Uterus (tissue), 3 donors: ENCODE measurements at regions not wholly inside any gene's neighbourhood (a gene's known extent, or its start where the extent isn't known, plus 50 kb on each side); places are given as distances from the start of the nearest gene placed in this dataset.

Experiments used
- DNase-seq, 2 donors: peaks; one replicate each; pipeline ENCODE4 v3.0.0-alpha.2; 2019 to 2020
- H3K27ac ChIP-seq, 2 donors: fragments of 200-600 bp; sonication (generic); 1 replicate in 1 of 2; 2 replicates in 1 of 2; pipeline ENCODE4 v1.5.1; 2016 to 2018
- H3K27me3 ChIP-seq, 2 donors: fragments of 200-600 bp; sonication (generic); one replicate each; pipeline ENCODE4 v1.5.1; 2018 to 2019; ENCODE audit warnings: control low read depth in 1 of 2
- H3K36me3 ChIP-seq, 2 donors: fragments of 200-600 bp; sonication (generic); one replicate each; pipeline ENCODE4 v1.5.1; 2019; ENCODE audit warnings: control low read depth in 1 of 2
- H3K4me1 ChIP-seq, 2 donors: fragments of 200-600 bp; sonication (generic); one replicate each; pipeline ENCODE4 v1.5.1; 2018 to 2019; ENCODE audit warnings: control low read depth in 1 of 2
- H3K4me3 ChIP-seq, 2 donors: fragments of 200-600 bp; sonication (generic); 1 replicate in 1 of 2; 2 replicates in 1 of 2; pipeline ENCODE4 v1.5.1; 2018 to 2019; ENCODE audit warnings: mild to moderate bottlenecking in 1 of 2
- H3K9me3 ChIP-seq, 2 donors: fragments of 200-600 bp; sonication (generic); one replicate each; pipeline ENCODE4 v1.5.1; 2019; ENCODE audit warnings: control low read depth in 1 of 2
- CTCF ChIP-seq, 4 experiments: fragments of 200-600 bp in 2 of 4; fragments of 450-650 bp in 2 of 4; sonication (generic) in 2 of 4; IDR thresholded peaks; one replicate each; pipeline ENCODE4 v1.5.1; 2016 to 2019; ENCODE audit warnings: antibody characterized with exemption in 4 of 4, mild to moderate bottlenecking in 2 of 4, moderate library complexity in 1 of 4
- POLR2A ChIP-seq, 2 donors: fragments of 450-650 bp; IDR thresholded peaks; one replicate each; pipeline ENCODE4 v1.6.1; 2016; ENCODE audit warnings: antibody characterized with exemption in 2 of 2, mild to moderate bottlenecking in 1 of 2, moderate library complexity in 1 of 2
- intact Hi-C: fragments of 100-400 bp; cut with DNase I; formaldehyde crosslinking; loops from one replicate; pipeline ENCODE4 v1.15.1; 2023; ENCODE audit warnings: low total_unique reads
- donor health status: DM: yes; HTN: yes; CAD: no.

GRCh38 chr5:91830361-91830953 lies 447.3 kb upstream of the ARRDC3 start:
- Histone ChIP-seq H3K4me1 (no peaks in the 10 kb centered on the region), H3K4me3 (no peak overlapping the region), H3K27me3 (no peaks in the 10 kb centered on the region), H3K27ac (no peak overlapping the region), H3K36me3 (no peaks in the 10 kb centered on the region), H3K9me3 (no peaks in the 10 kb centered on the region)
- DNase-seq: no peak
- intact Hi-C loops: no loop called here
- TF ChIP-seq CTCF (IDR thresholded peaks at IDR 0.05) (no peak), POLR2A (IDR thresholded peaks at IDR 0.05) (no peak)

GRCh38 chr5:91825618-91826017 lies 442.5 kb upstream of the ARRDC3 start:
- H3K27ac ChIP-seq: no peak overlapping the region
- no peak for DNase-seq
- no peaks in the 10 kb centered on the region for H3K27me3 ChIP-seq
- H3K36me3 ChIP-seq: no peaks in the 10 kb centered on the region
- H3K4me1 ChIP-seq: no peaks in the 10 kb centered on the region
- intact Hi-C loops: no loop called here
- no peak overlapping the region for H3K4me3 ChIP-seq
- H3K9me3 ChIP-seq: no peaks in the 10 kb centered on the region
- TF ChIP-seq CTCF (IDR thresholded peaks at IDR 0.05): no peak
- TF ChIP-seq POLR2A (IDR thresholded peaks at IDR 0.05): no peak

- intact Hi-C loops: no loop called here
- H3K27me3 ChIP-seq: no peaks in the 10 kb centered on the region
- no peaks in the 10 kb centered on the region for H3K9me3 ChIP-seq
- H3K4me1 ChIP-seq: no peaks in the 10 kb centered on the region
- no peak overlapping the region for H3K4me3 ChIP-seq
- no peak for DNase-seq
- no peak overlapping the region for H3K27ac ChIP-seq
- TF ChIP-seq POLR2A (IDR thresholded peaks at IDR 0.05): no peak
- TF ChIP-seq CTCF (IDR thresholded peaks at IDR 0.05): no peak
- no peaks in the 10 kb centered on the region for H3K36me3 ChIP-seq
Observed at GRCh38 chr5:91824406-91824805, 441.3 kb upstream of the ARRDC3 start.

- DNase-seq: no peak
- H3K36me3 ChIP-seq: no peaks in the 10 kb centered on the region
- H3K9me3 ChIP-seq: no peaks in the 10 kb centered on the region
- no peak overlapping the region for H3K27ac ChIP-seq
- intact Hi-C loops: no loop called here
- no peaks in the 10 kb centered on the region for H3K4me1 ChIP-seq
- no peak overlapping the region for H3K4me3 ChIP-seq
- H3K27me3 ChIP-seq: no peaks in the 10 kb centered on the region
- TF ChIP-seq CTCF (IDR thresholded peaks at IDR 0.05) (no peak), POLR2A (IDR thresholded peaks at IDR 0.05) (no peak)
Observed at GRCh38 chr5:91820874-91821273, 437.8 kb upstream of the ARRDC3 start.

- no peaks in the 10 kb centered on the region for H3K36me3 ChIP-seq
- no peak for TF ChIP-seq CTCF (IDR thresholded peaks at IDR 0.05)
- H3K4me3 ChIP-seq: no peak overlapping the region
- H3K27ac ChIP-seq: no peak overlapping the region
- intact Hi-C loops: no loop called here
- H3K9me3 ChIP-seq: no peaks in the 10 kb centered on the region
- H3K4me1 ChIP-seq: no peaks in the 10 kb centered on the region
- H3K27me3 ChIP-seq: no peaks in the 10 kb centered on the region
- no peak for DNase-seq
Observed at GRCh38 chr5:91816681-91817080, 433.6 kb upstream of the ARRDC3 start.
